K562 (cell line): ENCODE measurements at regions not wholly inside any gene's neighbourhood (a gene's known extent, or its start where the extent isn't known, plus 50 kb on each side); places are given as distances from the start of the nearest gene placed in this dataset.

Experiments
- ARID1B ChIP-seq: fragments of 450-650 bp; IDR thresholded peaks from 2 replicates; pipeline ENCODE4 v1.6.1; 2016; ENCODE audit warnings: antibody characterized with exemption, mild to moderate bottlenecking, inconsistent platforms
- CTBP1 ChIP-seq: fragments of 450-650 bp; IDR thresholded peaks from 2 replicates; pipeline ENCODE4 v1.6.1; 2016; ENCODE audit warnings: borderline replicate concordance
- EHMT2 ChIP-seq: fragments of 450-650 bp; IDR thresholded peaks from 2 replicates; pipeline ENCODE4 v1.6.1; 2018; ENCODE audit warnings: antibody characterized with exemption
- GABPB2 ChIP-seq: fragments of 250-450 bp; sonication (Bioruptor Pico); conservative IDR thresholded peaks from 2 replicates; pipeline ENCODE4 v1.5.1; 2021; ENCODE audit warnings: mild to moderate bottlenecking
- HLTF ChIP-seq: fragments of 450-650 bp; IDR thresholded peaks from 2 replicates; pipeline ENCODE4 v1.6.1; 2016
- KAT7 ChIP-seq: sonication (generic); formaldehyde crosslinking; IDR thresholded peaks from 2 replicates; pipeline ENCODE4 v1.8.0; 2022; ENCODE audit warnings: missing genetic modification reagents, mild to moderate bottlenecking, borderline replicate concordance
- KHSRP ChIP-seq: fragments of 450-650 bp; IDR thresholded peaks from 2 replicates; pipeline ENCODE4 v1.6.1; 2017
- MIER1 ChIP-seq: fragments of 450-650 bp; IDR thresholded peaks from 2 replicates; pipeline ENCODE4 v1.6.1; 2016; ENCODE audit warnings: antibody characterized with exemption, mild to moderate bottlenecking, low read depth
- NONO ChIP-seq, 2 experiments: fragments of 200-400 bp in 1 of 2; fragments of 450-650 bp in 1 of 2; formaldehyde crosslinking in 1 of 2; IDR thresholded peaks; 2 replicates each; pipeline ENCODE4 v1.6.1; 2017; ENCODE audit warnings: low read depth in 2 of 2, mild to moderate bottlenecking in 2 of 2, moderate library complexity in 2 of 2, low read length in 1 of 2
- POLR2B ChIP-seq: fragments of 450-650 bp; IDR thresholded peaks from 2 replicates; pipeline ENCODE4 v1.6.1; 2018; ENCODE audit warnings: low read depth; ENCODE audit not compliant: partially characterized antibody
- SMARCA4 ChIP-seq: fragments of 450-650 bp; IDR thresholded peaks from 2 replicates; pipeline ENCODE4 v1.6.1; 2016
- SMC3 ChIP-seq: conservative IDR thresholded peaks from 2 replicates; pipeline ENCODE4 v1.6.1; 2011; ENCODE audit warnings: low read depth, low read length, improper control_type of control experiment; ENCODE audit not compliant: insufficient read depth
- SP1 ChIP-seq: sonication (generic); formaldehyde crosslinking; IDR thresholded peaks from 2 replicates; pipeline ENCODE4 v1.8.1; 2022; ENCODE audit warnings: mild to moderate bottlenecking, missing genetic modification reagents
- SPI1 ChIP-seq: IDR thresholded peaks from 2 replicates; pipeline ENCODE4 v1.6.1; 2011; ENCODE audit warnings: low read depth, low read length, control low read depth, borderline replicate concordance
- SUPT5H ChIP-seq: fragments of 450-650 bp; IDR thresholded peaks from 2 replicates; pipeline ENCODE4 v1.6.1; 2016
- TFAM ChIP-seq: fragments of 250-450 bp; sonication (Bioruptor Pico); conservative IDR thresholded peaks from 2 replicates; pipeline ENCODE4 v1.5.0; 2021; ENCODE audit warnings: mild to moderate bottlenecking, moderate library complexity
- ZBTB11 ChIP-seq, 3 experiments: fragments of 200-800 bp in 1 of 3; fragments of 250-450 bp in 1 of 3; fragments of 450-650 bp in 1 of 3; sonication (Bioruptor Pico) in 1 of 3; sonication (Bioruptor generic) in 1 of 3; formaldehyde crosslinking in 1 of 3; IDR thresholded peaks; 2 replicates each; pipeline versions ENCODE4 v1.6.1 to v1.8.0; 2016 to 2022; ENCODE audit warnings: mild to moderate bottlenecking in 2 of 3, missing genetic modification characterization in 2 of 3, missing compliant biosample characterization in 1 of 3, moderate library complexity in 1 of 3
- TF ChIP-seq, protein P1 (sequence below): sonication (generic); formaldehyde crosslinking; IDR thresholded peaks from 2 replicates; pipeline ENCODE4 v1.8.0; 2022; ENCODE audit warnings: mild to moderate bottlenecking, missing genetic modification reagents, borderline replicate concordance
- TF ChIP-seq, protein P2 (sequence below), 3 experiments: IDR thresholded peaks in 2 of 3; conservative IDR thresholded peaks in 1 of 3; 2 replicates each; pipeline ENCODE4 v1.5.1; 2011 to 2012; ENCODE audit warnings: low read length in 3 of 3, mild to moderate bottlenecking in 3 of 3, control low read depth in 2 of 3, improper control_type of control experiment in 1 of 3, inconsistent platforms in 1 of 3, low read depth in 1 of 3, mixed read lengths in 1 of 3, moderate library complexity in 1 of 3; ENCODE audit not compliant: insufficient read depth in 2 of 3
- TF ChIP-seq, protein P3 (sequence below): fragments of 450-650 bp; IDR thresholded peaks from 2 replicates; pipeline ENCODE4 v1.6.1; 2016

GRCh38 chr16:85245307-85246172 lies 133.3 kb upstream of the CIBAR2 start (continued):
- TF ChIP-seq ZBTB11 (CRISPR knock-in tag; IDR thresholded peaks at IDR 0.05) (peak in 1 of 3 experiments; percentile 27; a peak in 1 of 6 replicates), ARID1B (peak; percentile 50; the same call in 1 of the 2 replicates), SMC3 (peak; percentile 44; the same call in 1 of the 2 replicates), MIER1 (peak; percentile 66; the same call in 1 of the 2 replicates), POLR2B (no peak), SMARCA4 (peak; percentile 67), GABPB2 (CRISPR knock-in tag) (no peak), KAT7 (no peak), EHMT2 (peak; percentile 72), HLTF (peak; percentile 98), CTBP1 (peak; percentile 50; the same call in 1 of the 2 replicates), TFAM (CRISPR knock-in tag) (no peak), KHSRP (0 out of 2 replicates have a peak, but pooled peaks have one; percentile 47), NONO (IDR thresholded peaks at IDR 0.05; ENCODE audit: low read depth in 2 of 2, low read length in 1 of 2) (no peak), SP1 (no peak), SPI1 (0 out of 2 replicates have a peak, but pooled peaks have one; percentile 38), SUPT5H (no peak)
- TF ChIP-seq, protein P1, sequence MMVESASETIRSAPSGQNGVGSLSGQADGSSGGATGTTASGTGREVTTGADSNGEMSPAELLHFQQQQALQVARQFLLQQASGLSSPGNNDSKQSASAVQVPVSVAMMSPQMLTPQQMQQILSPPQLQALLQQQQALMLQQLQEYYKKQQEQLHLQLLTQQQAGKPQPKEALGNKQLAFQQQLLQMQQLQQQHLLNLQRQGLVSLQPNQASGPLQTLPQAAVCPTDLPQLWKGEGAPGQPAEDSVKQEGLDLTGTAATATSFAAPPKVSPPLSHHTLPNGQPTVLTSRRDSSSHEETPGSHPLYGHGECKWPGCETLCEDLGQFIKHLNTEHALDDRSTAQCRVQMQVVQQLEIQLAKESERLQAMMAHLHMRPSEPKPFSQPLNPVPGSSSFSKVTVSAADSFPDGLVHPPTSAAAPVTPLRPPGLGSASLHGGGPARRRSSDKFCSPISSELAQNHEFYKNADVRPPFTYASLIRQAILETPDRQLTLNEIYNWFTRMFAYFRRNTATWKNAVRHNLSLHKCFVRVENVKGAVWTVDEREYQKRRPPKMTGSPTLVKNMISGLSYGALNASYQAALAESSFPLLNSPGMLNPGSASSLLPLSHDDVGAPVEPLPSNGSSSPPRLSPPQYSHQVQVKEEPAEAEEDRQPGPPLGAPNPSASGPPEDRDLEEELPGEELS (CRISPR knock-in tag): no peak
- TF ChIP-seq, protein P2, sequence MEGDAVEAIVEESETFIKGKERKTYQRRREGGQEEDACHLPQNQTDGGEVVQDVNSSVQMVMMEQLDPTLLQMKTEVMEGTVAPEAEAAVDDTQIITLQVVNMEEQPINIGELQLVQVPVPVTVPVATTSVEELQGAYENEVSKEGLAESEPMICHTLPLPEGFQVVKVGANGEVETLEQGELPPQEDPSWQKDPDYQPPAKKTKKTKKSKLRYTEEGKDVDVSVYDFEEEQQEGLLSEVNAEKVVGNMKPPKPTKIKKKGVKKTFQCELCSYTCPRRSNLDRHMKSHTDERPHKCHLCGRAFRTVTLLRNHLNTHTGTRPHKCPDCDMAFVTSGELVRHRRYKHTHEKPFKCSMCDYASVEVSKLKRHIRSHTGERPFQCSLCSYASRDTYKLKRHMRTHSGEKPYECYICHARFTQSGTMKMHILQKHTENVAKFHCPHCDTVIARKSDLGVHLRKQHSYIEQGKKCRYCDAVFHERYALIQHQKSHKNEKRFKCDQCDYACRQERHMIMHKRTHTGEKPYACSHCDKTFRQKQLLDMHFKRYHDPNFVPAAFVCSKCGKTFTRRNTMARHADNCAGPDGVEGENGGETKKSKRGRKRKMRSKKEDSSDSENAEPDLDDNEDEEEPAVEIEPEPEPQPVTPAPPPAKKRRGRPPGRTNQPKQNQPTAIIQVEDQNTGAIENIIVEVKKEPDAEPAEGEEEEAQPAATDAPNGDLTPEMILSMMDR (IDR thresholded peaks at IDR 0.05 in 2 of 3, conservative IDR thresholded peaks at IDR 0.05 in 1 of 3; ENCODE audit: insufficient read depth in 2 of 3, low read depth in 1 of 3, low read length in 3 of 3): peak; percentile 89 to 97 (median 92)
- TF ChIP-seq, protein P3, sequence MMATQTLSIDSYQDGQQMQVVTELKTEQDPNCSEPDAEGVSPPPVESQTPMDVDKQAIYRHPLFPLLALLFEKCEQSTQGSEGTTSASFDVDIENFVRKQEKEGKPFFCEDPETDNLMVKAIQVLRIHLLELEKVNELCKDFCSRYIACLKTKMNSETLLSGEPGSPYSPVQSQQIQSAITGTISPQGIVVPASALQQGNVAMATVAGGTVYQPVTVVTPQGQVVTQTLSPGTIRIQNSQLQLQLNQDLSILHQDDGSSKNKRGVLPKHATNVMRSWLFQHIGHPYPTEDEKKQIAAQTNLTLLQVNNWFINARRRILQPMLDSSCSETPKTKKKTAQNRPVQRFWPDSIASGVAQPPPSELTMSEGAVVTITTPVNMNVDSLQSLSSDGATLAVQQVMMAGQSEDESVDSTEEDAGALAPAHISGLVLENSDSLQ: 0 out of 2 replicates have a peak, but pooled peaks have one; percentile 14
